ENCODE measurements at regions not wholly inside any gene's neighbourhood (a gene's known extent, or its start where the extent isn't known, plus 50 kb on each side); places are given as distances from the start of the nearest gene placed in this dataset.

- Histone ChIP-seq H3K4me3 (no peak overlapping the region), H3K9me3 (peaks cover 0 to 15% (median 3%) of the 10 kb centered on the region in 4 donors), H3K27ac (no peak overlapping the region), H3K4me1 (no peaks in the 10 kb centered on the region), H3K36me3 (no peaks in the 10 kb centered on the region), H3K27me3 (no peaks in the 10 kb centered on the region)
- DNase-seq (ENCODE audit: low spot score in 2 of 2) = no peak
- 0 to 81% methylated on average over 1 of the region's 1 CpG for WGBS, 2 donors
- TF ChIP-seq POLR2A (IDR thresholded peaks at IDR 0.05) = no peak
- no peak for TF ChIP-seq EP300 (IDR thresholded peaks at IDR 0.05)
- no peak for TF ChIP-seq CTCF (IDR thresholded peaks at IDR 0.05)
Measured at GRCh38 chr4:77344784-77345183, 187.8 kb downstream of the CCNG2 start.

GRCh38 chr4:77347351-77347966 lies 190.5 kb downstream of the CCNG2 start:
- H3K4me3 ChIP-seq = no peak overlapping the region
- H3K36me3 ChIP-seq = no peaks in the 10 kb centered on the region
- no peaks in the 10 kb centered on the region for H3K27me3 ChIP-seq
- TF ChIP-seq EP300 (IDR thresholded peaks at IDR 0.05) (no peak), CTCF (IDR thresholded peaks at IDR 0.05) (no peak), POLR2A (IDR thresholded peaks at IDR 0.05) (no peak)
- H3K4me1 ChIP-seq = no peaks in the 10 kb centered on the region
- DNase-seq (ENCODE audit: low spot score in 2 of 2) = no peak
- H3K27ac ChIP-seq = no peak overlapping the region
- WGBS, 2 donors = 72 to 78% methylated on average over 5 of the region's 5 CpGs
- H3K9me3 ChIP-seq = peaks cover 0 to 8% (median 0%) of the 10 kb centered on the region in 4 donors

- TF ChIP-seq POLR2A (IDR thresholded peaks at IDR 0.05) (no peak), CTCF (IDR thresholded peaks at IDR 0.05) (no peak), EP300 (IDR thresholded peaks at IDR 0.05) (no peak)
- Histone ChIP-seq H3K27ac (no peak overlapping the region), H3K4me1 (no peaks in the 10 kb centered on the region), H3K9me3 (no peaks in the 10 kb centered on the region), H3K4me3 (no peak overlapping the region), H3K36me3 (no peaks in the 10 kb centered on the region), H3K27me3 (no peaks in the 10 kb centered on the region)
- no peak for DNase-seq (ENCODE audit: low spot score in 2 of 2)
Measured at GRCh38 chr4:77348815-77349214, 191.8 kb downstream of the CCNG2 start.

GRCh38 chr4:77349364-77349763 lies 192.4 kb downstream of the CCNG2 start:
- Histone ChIP-seq H3K27me3 (no peaks in the 10 kb centered on the region), H3K9me3 (no peaks in the 10 kb centered on the region), H3K27ac (no peak overlapping the region), H3K36me3 (no peaks in the 10 kb centered on the region), H3K4me3 (no peak overlapping the region), H3K4me1 (no peaks in the 10 kb centered on the region)
- WGBS, 2 donors = 75 to 87% methylated on average over 3 of the region's 3 CpGs
- TF ChIP-seq EP300 (IDR thresholded peaks at IDR 0.05) (no peak), CTCF (IDR thresholded peaks at IDR 0.05) (no peak), POLR2A (IDR thresholded peaks at IDR 0.05) (no peak)
- DNase-seq (ENCODE audit: low spot score in 2 of 2) = no peak

GRCh38 chr4:77349796-77350195 lies 192.8 kb downstream of the CCNG2 start:
- 79 to 95% methylated on average over 1 of the region's 1 CpG for WGBS, 2 donors

More at GRCh38 chr4:77349796-77350195, 192.8 kb downstream of the CCNG2 start:
- no peaks in the 10 kb centered on the region for H3K36me3 ChIP-seq
- no peak overlapping the region for H3K27ac ChIP-seq
- no peak for DNase-seq (ENCODE audit: low spot score in 2 of 2)
- no peaks in the 10 kb centered on the region for H3K4me1 ChIP-seq
- H3K27me3 ChIP-seq = no peaks in the 10 kb centered on the region
- no peaks in the 10 kb centered on the region for H3K9me3 ChIP-seq
- TF ChIP-seq POLR2A (IDR thresholded peaks at IDR 0.05) (no peak), EP300 (IDR thresholded peaks at IDR 0.05) (no peak), CTCF (IDR thresholded peaks at IDR 0.05) (no peak)
- H3K4me3 ChIP-seq = no peak overlapping the region
